ENCODE measurements at regions not wholly inside any gene's neighbourhood (a gene's known extent, or its start where the extent isn't known, plus 50 kb on each side); places are given as distances from the start of the nearest gene placed in this dataset.

GRCh38 chr18:68568364-68569155 lies 146.3 kb downstream of the TMX3 start:
- no peak overlapping the region for H3K4me3 ChIP-seq
- no peaks in the 10 kb centered on the region for H3K4me1 ChIP-seq
- no peak overlapping the region for H3K27ac ChIP-seq (replicated peaks)
- intact Hi-C loops (cut with micrococcal nuclease) = no loop called here
- no peaks in the 10 kb centered on the region for H3K27me3 ChIP-seq (ENCODE audit: low read depth)
- DNase-seq = no peak
- no peak for TF ChIP-seq CTCF (IDR thresholded peaks at IDR 0.05; ENCODE audit: borderline replicate concordance)
- peaks cover 25% of the 10 kb centered on the region for H3K9me3 ChIP-seq (replicated peaks)
- H3K36me3 ChIP-seq = no peaks in the 10 kb centered on the region

DNA sequence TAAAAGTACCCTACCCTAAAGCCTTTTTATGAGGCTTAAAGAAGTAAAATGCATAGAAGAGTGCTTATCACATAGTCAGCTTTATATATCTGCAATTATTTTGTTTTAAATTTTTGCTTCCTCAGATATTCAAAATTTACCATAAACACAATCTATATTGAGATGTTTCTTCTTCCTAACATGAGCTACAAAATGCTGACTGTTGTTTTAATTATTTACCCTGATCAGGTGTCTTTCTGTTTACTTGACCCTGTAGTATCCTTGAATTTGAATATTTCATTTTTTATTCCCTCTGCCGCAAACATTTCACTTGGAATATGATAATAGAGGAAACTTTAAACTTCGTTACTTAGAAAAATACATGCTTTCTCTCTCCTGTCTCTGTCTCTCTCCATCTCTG lies 147.9 kb downstream of the TMX3 start:
- Histone ChIP-seq H3K27ac (replicated peaks) (no peak overlapping the region), H3K4me3 (no peak overlapping the region), H3K4me1 (no peaks in the 10 kb centered on the region), H3K27me3 (ENCODE audit: low read depth) (no peaks in the 10 kb centered on the region), H3K9me3 (replicated peaks) (peaks cover 11% of the 10 kb centered on the region), H3K36me3 (no peaks in the 10 kb centered on the region)
- no peak for DNase-seq
- no peak for TF ChIP-seq CTCF (IDR thresholded peaks at IDR 0.05; ENCODE audit: borderline replicate concordance)
- intact Hi-C loops (cut with micrococcal nuclease) = no loop called here

DNA sequence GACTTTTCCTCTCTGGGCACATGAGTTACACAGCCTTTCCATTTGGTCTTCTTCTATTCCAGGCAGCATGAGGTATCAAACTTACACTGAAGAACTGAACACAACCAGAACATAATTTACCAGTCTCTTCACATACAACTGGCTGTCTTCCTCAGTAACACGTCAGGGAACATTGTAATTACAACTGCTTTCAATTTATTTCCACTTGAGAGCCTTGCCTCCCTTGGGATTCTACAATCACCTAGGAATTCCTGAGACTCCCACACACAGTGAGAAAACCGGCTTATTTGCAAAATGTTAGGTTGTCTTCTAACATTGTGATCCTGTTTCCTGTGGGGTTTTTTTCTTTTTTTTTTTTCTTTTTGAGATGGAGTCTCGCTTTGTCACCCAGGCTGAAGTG lies 149.9 kb downstream of the TMX3 start:
- Histone ChIP-seq H3K36me3 (no peaks in the 10 kb centered on the region), H3K27ac (replicated peaks) (no peak overlapping the region), H3K9me3 (replicated peaks) (no peaks in the 10 kb centered on the region), H3K4me3 (no peak overlapping the region), H3K4me1 (no peaks in the 10 kb centered on the region), H3K27me3 (ENCODE audit: low read depth) (no peaks in the 10 kb centered on the region)
- no peak for TF ChIP-seq CTCF (IDR thresholded peaks at IDR 0.05; ENCODE audit: borderline replicate concordance)
- intact Hi-C loops (cut with micrococcal nuclease) = no loop called here
- no peak for DNase-seq

DNA sequence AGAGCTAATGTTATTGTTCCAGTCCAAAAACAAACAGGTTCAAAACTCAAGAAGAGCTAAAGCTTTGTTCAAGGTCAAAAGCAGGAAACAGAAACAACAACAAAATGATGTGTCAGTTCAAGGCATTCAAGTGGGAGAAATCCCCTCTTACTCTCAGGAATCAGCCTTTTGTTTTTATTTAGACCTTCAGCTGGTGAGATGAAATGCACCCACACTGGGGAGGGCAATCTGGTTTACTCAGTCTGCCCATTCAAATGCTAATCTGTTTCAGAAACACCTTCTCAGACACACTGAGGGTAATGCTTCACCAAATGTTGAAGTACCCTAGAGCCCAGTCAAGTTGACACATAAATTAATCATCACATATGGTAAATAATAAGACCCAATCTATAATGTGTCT lies 150.6 kb downstream of the TMX3 start:
- Histone ChIP-seq H3K27ac (replicated peaks) (no peak overlapping the region), H3K4me1 (no peaks in the 10 kb centered on the region), H3K36me3 (no peaks in the 10 kb centered on the region), H3K9me3 (replicated peaks) (no peaks in the 10 kb centered on the region), H3K27me3 (ENCODE audit: low read depth) (no peaks in the 10 kb centered on the region), H3K4me3 (no peak overlapping the region)
- intact Hi-C loops (cut with micrococcal nuclease) = no loop called here
- no peak for DNase-seq
- no peak for TF ChIP-seq CTCF (IDR thresholded peaks at IDR 0.05; ENCODE audit: borderline replicate concordance)

DNA sequence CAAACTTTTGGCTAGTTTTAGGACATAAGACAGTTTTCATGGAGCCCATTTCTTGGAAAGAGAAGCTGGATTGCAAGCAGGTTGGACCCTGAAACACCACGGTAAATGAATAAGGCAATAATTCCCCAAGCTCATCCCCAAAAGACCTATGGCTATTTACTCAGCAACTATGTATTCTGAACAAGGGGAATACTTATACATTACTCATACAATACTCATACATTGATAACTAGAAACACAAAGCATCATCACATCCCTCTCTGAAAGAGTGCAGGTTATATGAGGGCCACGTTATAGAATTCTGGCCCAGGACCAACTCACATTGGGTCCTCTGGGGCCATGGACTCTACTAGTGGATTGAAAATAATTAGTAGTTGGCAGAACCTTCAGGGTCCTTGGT lies 154.8 kb downstream of the TMX3 start:
- Histone ChIP-seq H3K27me3 (ENCODE audit: low read depth) (no peaks in the 10 kb centered on the region), H3K36me3 (no peaks in the 10 kb centered on the region), H3K9me3 (replicated peaks) (no peaks in the 10 kb centered on the region), H3K4me1 (no peaks in the 10 kb centered on the region), H3K27ac (replicated peaks) (no peak overlapping the region), H3K4me3 (no peak overlapping the region)
- no peak for TF ChIP-seq CTCF (IDR thresholded peaks at IDR 0.05; ENCODE audit: borderline replicate concordance)
- no peak for DNase-seq
- intact Hi-C loops (cut with micrococcal nuclease) = no loop called here
